DND-41 (cell line): ENCODE measurements at regions not wholly inside any gene's neighbourhood (a gene's known extent, or its start where the extent isn't known, plus 50 kb on each side); places are given as distances from the start of the nearest gene placed in this dataset.

Experiments used
- CTCF ChIP-seq: IDR thresholded peaks from 2 replicates; pipeline ENCODE4 v1.5.1; 2012; ENCODE audit warnings: borderline replicate concordance, low read length, moderate library complexity, mild to moderate bottlenecking; ENCODE audit not compliant: poor library complexity, severe bottlenecking; ENCODE audit errors: extremely low read depth
- EZH2 ChIP-seq: IDR thresholded peaks from 3 replicates; pipeline ENCODE4 v1.6.1; 2012; ENCODE audit warnings: borderline replicate concordance, low read depth, mild to moderate bottlenecking, moderate library complexity, low read length, inconsistent platforms; ENCODE audit not compliant: severe bottlenecking

- TF ChIP-seq CTCF: no peak
- TF ChIP-seq EZH2: no peak
These were observed 102.2 kb upstream of the VIPR2 start for GRCh38 chr7:159246702-159247480.
